ENCODE measurements at regions not wholly inside any gene's neighbourhood (a gene's known extent, or its start where the extent isn't known, plus 50 kb on each side); places are given as distances from the start of the nearest gene placed in this dataset.

GRCh38 chr11:93606721-93607120 lies 54.8 kb upstream of the CEP295 start:
- TF ChIP-seq, protein P1, sequence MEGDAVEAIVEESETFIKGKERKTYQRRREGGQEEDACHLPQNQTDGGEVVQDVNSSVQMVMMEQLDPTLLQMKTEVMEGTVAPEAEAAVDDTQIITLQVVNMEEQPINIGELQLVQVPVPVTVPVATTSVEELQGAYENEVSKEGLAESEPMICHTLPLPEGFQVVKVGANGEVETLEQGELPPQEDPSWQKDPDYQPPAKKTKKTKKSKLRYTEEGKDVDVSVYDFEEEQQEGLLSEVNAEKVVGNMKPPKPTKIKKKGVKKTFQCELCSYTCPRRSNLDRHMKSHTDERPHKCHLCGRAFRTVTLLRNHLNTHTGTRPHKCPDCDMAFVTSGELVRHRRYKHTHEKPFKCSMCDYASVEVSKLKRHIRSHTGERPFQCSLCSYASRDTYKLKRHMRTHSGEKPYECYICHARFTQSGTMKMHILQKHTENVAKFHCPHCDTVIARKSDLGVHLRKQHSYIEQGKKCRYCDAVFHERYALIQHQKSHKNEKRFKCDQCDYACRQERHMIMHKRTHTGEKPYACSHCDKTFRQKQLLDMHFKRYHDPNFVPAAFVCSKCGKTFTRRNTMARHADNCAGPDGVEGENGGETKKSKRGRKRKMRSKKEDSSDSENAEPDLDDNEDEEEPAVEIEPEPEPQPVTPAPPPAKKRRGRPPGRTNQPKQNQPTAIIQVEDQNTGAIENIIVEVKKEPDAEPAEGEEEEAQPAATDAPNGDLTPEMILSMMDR (IDR thresholded peaks at IDR 0.05), result no peak
- no peak for TF ChIP-seq POLR2A (IDR thresholded peaks at IDR 0.05)

All from right lobe of liver (tissue), 4 donors.